ENCODE measurements at regions not wholly inside any gene's neighbourhood (a gene's known extent, or its start where the extent isn't known, plus 50 kb on each side); places are given as distances from the start of the nearest gene placed in this dataset.
"Not testable (repeated sequence)": the region's sequence is repeated elsewhere in the genome, so short reads cannot be mapped to it uniquely, and the experiment has no call there.

GRCh38 chr3:174480767-174481166 is 378.4 kb upstream of the NAALADL2 start:
- no peaks in the 10 kb centered on the region for H3K79me2 ChIP-seq (ENCODE audit: insufficient read depth, low read length)
- DNase-seq (ENCODE audit: low read depth) = no peak
- no peak overlapping the region for H3K4me2 ChIP-seq (ENCODE audit: low read length)
- H2AFZ ChIP-seq (ENCODE audit: low read depth, low read length) = no peak overlapping the region
- TF ChIP-seq EZH2 (IDR thresholded peaks at IDR 0.05; ENCODE audit: insufficient read depth, low read length) = no peak
- TF ChIP-seq CTCF (IDR thresholded peaks at IDR 0.05; ENCODE audit: insufficient read depth, low read depth, low read length) = no peak
- no peaks in the 10 kb centered on the region for H3K27me3 Mint-ChIP-seq (ENCODE audit: low read depth, unreplicated experiment)
- H3K4me1 Mint-ChIP-seq (ENCODE audit: low read depth, unreplicated experiment) = no peaks in the 10 kb centered on the region
- no peak overlapping the region for H3K27ac ChIP-seq (ENCODE audit: low read depth, low read length)
- no peaks in the 10 kb centered on the region for H3K4me1 ChIP-seq (ENCODE audit: insufficient read depth, low read length)
- no peak for FAIRE-seq
- H3K27ac Mint-ChIP-seq (ENCODE audit: unreplicated experiment) = no peak overlapping the region
- no peaks in the 10 kb centered on the region for H3K27me3 ChIP-seq (ENCODE audit: insufficient read depth, low read length)
- H4K20me1 ChIP-seq (ENCODE audit: insufficient read depth, low read length) = no peaks in the 10 kb centered on the region
- H3K4me3 Mint-ChIP-seq (ENCODE audit: unreplicated experiment) = no peak overlapping the region
- no peak overlapping the region for H3K9ac ChIP-seq (ENCODE audit: low read length)
- H3K36me3 ChIP-seq (ENCODE audit: insufficient read depth, low read length) = no peaks in the 10 kb centered on the region
- H3K36me3 Mint-ChIP-seq (ENCODE audit: low read depth, unreplicated experiment) = no peaks in the 10 kb centered on the region
- no peak overlapping the region for H3K4me3 ChIP-seq (ENCODE audit: insufficient read depth, low read depth, low read length)
- H3K9me3 ChIP-seq (ENCODE audit: insufficient read depth, low read depth, low read length) = no peaks in the 10 kb centered on the region
- no peaks in the 10 kb centered on the region for H3K9me3 Mint-ChIP-seq (ENCODE audit: unreplicated experiment)

- H2AFZ ChIP-seq (ENCODE audit: low read depth, low read length) = no peak overlapping the region
- no peaks in the 10 kb centered on the region for H3K36me3 ChIP-seq (ENCODE audit: insufficient read depth, low read length)
- no peaks in the 10 kb centered on the region for H4K20me1 ChIP-seq (ENCODE audit: insufficient read depth, low read length)
- no peaks in the 10 kb centered on the region for H3K9me3 ChIP-seq (ENCODE audit: insufficient read depth, low read depth, low read length)
- no peaks in the 10 kb centered on the region for H3K4me1 ChIP-seq (ENCODE audit: insufficient read depth, low read length)
- H3K27ac ChIP-seq (ENCODE audit: low read depth, low read length) = no peak overlapping the region
- TF ChIP-seq CTCF (IDR thresholded peaks at IDR 0.05; ENCODE audit: insufficient read depth, low read depth, low read length) (no peak), EZH2 (IDR thresholded peaks at IDR 0.05; ENCODE audit: insufficient read depth, low read length) (no peak)
- H3K27me3 ChIP-seq (ENCODE audit: insufficient read depth, low read length) = no peaks in the 10 kb centered on the region
- H3K4me2 ChIP-seq (ENCODE audit: low read length) = no peak overlapping the region
- Mint-ChIP-seq H3K4me1 (ENCODE audit: low read depth, unreplicated experiment) (no peaks in the 10 kb centered on the region), H3K9me3 (ENCODE audit: unreplicated experiment) (no peaks in the 10 kb centered on the region), H3K27ac (ENCODE audit: unreplicated experiment) (no peak overlapping the region), H3K4me3 (ENCODE audit: unreplicated experiment) (no peak overlapping the region), H3K36me3 (ENCODE audit: low read depth, unreplicated experiment) (no peaks in the 10 kb centered on the region), H3K27me3 (ENCODE audit: low read depth, unreplicated experiment) (no peaks in the 10 kb centered on the region)
- H3K79me2 ChIP-seq (ENCODE audit: insufficient read depth, low read length) = no peaks in the 10 kb centered on the region
- no peak overlapping the region for H3K4me3 ChIP-seq (ENCODE audit: insufficient read depth, low read depth, low read length)
- no peak overlapping the region for H3K9ac ChIP-seq (ENCODE audit: low read length)
- no peak for DNase-seq (ENCODE audit: low read depth)
- no peak for FAIRE-seq
Observed at GRCh38 chr3:174482541-174482940, 376.6 kb upstream of the NAALADL2 start.

GRCh38 chr3:174483254-174483653 is 375.9 kb upstream of the NAALADL2 start:
- H3K36me3 Mint-ChIP-seq (ENCODE audit: low read depth, unreplicated experiment) = no peaks in the 10 kb centered on the region
- no peak for TF ChIP-seq EZH2 (IDR thresholded peaks at IDR 0.05; ENCODE audit: insufficient read depth, low read length)
- DNase-seq (ENCODE audit: low read depth) (no peak), FAIRE-seq (no peak)
- no peaks in the 10 kb centered on the region for H3K79me2 ChIP-seq (ENCODE audit: insufficient read depth, low read length)
- no peaks in the 10 kb centered on the region for H3K9me3 Mint-ChIP-seq (ENCODE audit: unreplicated experiment)
- no peak overlapping the region for H3K4me3 Mint-ChIP-seq (ENCODE audit: unreplicated experiment)
- H3K27ac Mint-ChIP-seq (ENCODE audit: unreplicated experiment) = no peak overlapping the region
- no peaks in the 10 kb centered on the region for H3K4me1 ChIP-seq (ENCODE audit: insufficient read depth, low read length)
- H3K27ac ChIP-seq (ENCODE audit: low read depth, low read length) = no peak overlapping the region
- no peaks in the 10 kb centered on the region for H3K36me3 ChIP-seq (ENCODE audit: insufficient read depth, low read length)
- no peak overlapping the region for H3K9ac ChIP-seq (ENCODE audit: low read length)
- no peak overlapping the region for H3K4me3 ChIP-seq (ENCODE audit: insufficient read depth, low read depth, low read length)
- H3K4me1 Mint-ChIP-seq (ENCODE audit: low read depth, unreplicated experiment) = no peaks in the 10 kb centered on the region
- H4K20me1 ChIP-seq (ENCODE audit: insufficient read depth, low read length) = no peaks in the 10 kb centered on the region
- H2AFZ ChIP-seq (ENCODE audit: low read depth, low read length) = no peak overlapping the region
- no peaks in the 10 kb centered on the region for H3K9me3 ChIP-seq (ENCODE audit: insufficient read depth, low read depth, low read length)
- H3K27me3 Mint-ChIP-seq (ENCODE audit: low read depth, unreplicated experiment) = no peaks in the 10 kb centered on the region
- no peak overlapping the region for H3K4me2 ChIP-seq (ENCODE audit: low read length)
- H3K27me3 ChIP-seq (ENCODE audit: insufficient read depth, low read length) = no peaks in the 10 kb centered on the region

- H3K4me2 ChIP-seq (ENCODE audit: low read length); H3K4me3 ChIP-seq (ENCODE audit: insufficient read depth, low read depth, low read length); FAIRE-seq; H3K4me3 Mint-ChIP-seq (ENCODE audit: unreplicated experiment); H3K79me2 ChIP-seq (ENCODE audit: insufficient read depth, low read length); H3K27me3 Mint-ChIP-seq (ENCODE audit: low read depth, unreplicated experiment); H3K27me3 ChIP-seq (ENCODE audit: insufficient read depth, low read length); H3K9ac ChIP-seq (ENCODE audit: low read length); H3K36me3 Mint-ChIP-seq (ENCODE audit: low read depth, unreplicated experiment); H3K9me3 Mint-ChIP-seq (ENCODE audit: unreplicated experiment); H2AFZ ChIP-seq (ENCODE audit: low read depth, low read length); H3K27ac ChIP-seq (ENCODE audit: low read depth, low read length); DNase-seq (ENCODE audit: low read depth); H3K4me1 ChIP-seq (ENCODE audit: insufficient read depth, low read length); H3K36me3 ChIP-seq (ENCODE audit: insufficient read depth, low read length); H3K27ac Mint-ChIP-seq (ENCODE audit: unreplicated experiment); H4K20me1 ChIP-seq (ENCODE audit: insufficient read depth, low read length); H3K4me1 Mint-ChIP-seq (ENCODE audit: low read depth, unreplicated experiment); H3K9me3 ChIP-seq (ENCODE audit: insufficient read depth, low read depth, low read length): not testable (repeated sequence)
Observed at GRCh38 chr3:174483856-174484255, 375.3 kb upstream of the NAALADL2 start.
